ENCODE measurements at regions not wholly inside any gene's neighbourhood (a gene's known extent, or its start where the extent isn't known, plus 50 kb on each side); places are given as distances from the start of the nearest gene placed in this dataset.

DNA sequence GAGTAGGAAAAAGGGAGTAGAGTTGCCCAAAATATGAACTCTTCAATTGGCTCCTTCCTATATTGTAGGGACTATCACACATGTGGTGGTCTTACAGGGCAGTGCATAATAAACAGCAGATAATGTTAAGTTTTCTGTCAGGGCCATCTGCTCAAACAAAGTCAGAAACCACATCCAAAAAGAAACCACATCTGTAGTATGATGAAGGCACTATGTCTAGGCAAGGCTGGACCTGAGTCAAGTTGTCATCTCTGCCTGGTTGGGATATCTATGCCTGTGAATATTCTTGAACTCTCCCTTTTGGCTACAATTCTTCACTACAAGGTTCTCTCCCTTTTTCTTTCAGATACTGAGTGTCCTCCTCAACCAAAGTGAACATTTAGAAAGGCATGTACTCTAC, 109.4 kb upstream of the C1GALT1C1 start:
- H3K27ac Mint-ChIP-seq, result no peak overlapping the region
- no peaks in the 10 kb centered on the region for H3K4me1 Mint-ChIP-seq (ENCODE audit: unreplicated experiment)
- TF ChIP-seq, protein P1, sequence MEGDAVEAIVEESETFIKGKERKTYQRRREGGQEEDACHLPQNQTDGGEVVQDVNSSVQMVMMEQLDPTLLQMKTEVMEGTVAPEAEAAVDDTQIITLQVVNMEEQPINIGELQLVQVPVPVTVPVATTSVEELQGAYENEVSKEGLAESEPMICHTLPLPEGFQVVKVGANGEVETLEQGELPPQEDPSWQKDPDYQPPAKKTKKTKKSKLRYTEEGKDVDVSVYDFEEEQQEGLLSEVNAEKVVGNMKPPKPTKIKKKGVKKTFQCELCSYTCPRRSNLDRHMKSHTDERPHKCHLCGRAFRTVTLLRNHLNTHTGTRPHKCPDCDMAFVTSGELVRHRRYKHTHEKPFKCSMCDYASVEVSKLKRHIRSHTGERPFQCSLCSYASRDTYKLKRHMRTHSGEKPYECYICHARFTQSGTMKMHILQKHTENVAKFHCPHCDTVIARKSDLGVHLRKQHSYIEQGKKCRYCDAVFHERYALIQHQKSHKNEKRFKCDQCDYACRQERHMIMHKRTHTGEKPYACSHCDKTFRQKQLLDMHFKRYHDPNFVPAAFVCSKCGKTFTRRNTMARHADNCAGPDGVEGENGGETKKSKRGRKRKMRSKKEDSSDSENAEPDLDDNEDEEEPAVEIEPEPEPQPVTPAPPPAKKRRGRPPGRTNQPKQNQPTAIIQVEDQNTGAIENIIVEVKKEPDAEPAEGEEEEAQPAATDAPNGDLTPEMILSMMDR (conservative IDR thresholded peaks at IDR 0.05), result no peak
- no peaks in the 10 kb centered on the region for H3K9me3 Mint-ChIP-seq
- H3K4me3 Mint-ChIP-seq, result no peak overlapping the region
- H3K36me3 Mint-ChIP-seq, result no peaks in the 10 kb centered on the region
- DNase-seq (ENCODE audit: extremely low spot score, unreplicated experiment), result no peak
- no peaks in the 10 kb centered on the region for H3K27me3 Mint-ChIP-seq

DNA sequence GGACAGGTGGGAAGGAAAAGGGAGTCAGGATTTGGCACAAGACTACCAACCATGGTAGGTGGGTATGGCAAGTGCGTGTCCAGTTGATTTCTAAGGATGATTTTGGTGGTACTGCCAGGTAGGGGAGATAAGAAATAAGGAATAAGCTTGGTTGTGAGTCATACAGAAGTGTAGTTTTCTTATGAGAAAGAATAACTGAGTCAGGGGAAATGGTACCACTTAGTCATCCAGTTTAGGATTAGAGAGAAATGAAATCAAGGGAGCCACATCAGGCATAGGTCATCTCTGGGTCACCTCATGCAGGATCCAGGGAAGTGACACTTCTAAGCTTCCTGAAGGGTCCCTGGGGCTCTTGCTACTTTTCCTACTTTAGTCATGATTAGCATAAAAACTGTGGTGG, 107.1 kb upstream of the C1GALT1C1 start:
- no peaks in the 10 kb centered on the region for H3K9me3 Mint-ChIP-seq
- no peak overlapping the region for H3K27ac Mint-ChIP-seq
- no peaks in the 10 kb centered on the region for H3K36me3 Mint-ChIP-seq
- TF ChIP-seq, protein P1 (conservative IDR thresholded peaks at IDR 0.05), result no peak
- no peaks in the 10 kb centered on the region for H3K4me1 Mint-ChIP-seq (ENCODE audit: unreplicated experiment)
- DNase-seq (ENCODE audit: extremely low spot score, unreplicated experiment), result no peak
- H3K4me3 Mint-ChIP-seq, result no peak overlapping the region
- no peaks in the 10 kb centered on the region for H3K27me3 Mint-ChIP-seq

DNA sequence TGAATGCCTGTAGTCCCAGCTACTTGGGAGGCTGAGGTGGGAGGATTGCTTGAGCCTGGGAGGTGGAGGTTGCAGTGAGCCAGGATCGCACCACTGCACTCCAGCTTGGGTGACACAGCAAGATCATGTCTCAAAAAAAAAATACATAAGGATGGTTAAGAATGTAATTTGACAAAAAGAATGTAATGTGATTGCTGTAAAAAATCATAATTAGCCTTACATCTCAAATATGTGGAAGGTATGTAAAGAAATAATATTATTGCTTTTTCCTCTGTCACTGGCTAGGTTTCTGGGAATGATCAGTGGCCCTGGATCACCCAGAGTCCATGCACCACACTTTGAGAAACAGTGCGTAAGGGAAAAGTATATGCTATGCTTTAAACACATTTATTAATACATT, 106.1 kb upstream of the C1GALT1C1 start:
- Mint-ChIP-seq H3K9me3 (no peaks in the 10 kb centered on the region), H3K4me1 (ENCODE audit: unreplicated experiment) (no peaks in the 10 kb centered on the region), H3K27ac (no peak overlapping the region), H3K36me3 (no peaks in the 10 kb centered on the region), H3K27me3 (no peaks in the 10 kb centered on the region), H3K4me3 (no peak overlapping the region)
- DNase-seq (ENCODE audit: extremely low spot score, unreplicated experiment), result no peak
- TF ChIP-seq, protein P1 (conservative IDR thresholded peaks at IDR 0.05), result no peak

GRCh38 chrX:120732879-120733278, 103.0 kb upstream of the C1GALT1C1 start:
- Mint-ChIP-seq H3K9me3 (no peaks in the 10 kb centered on the region), H3K27ac (no peak overlapping the region), H3K4me3 (no peak overlapping the region), H3K36me3 (no peaks in the 10 kb centered on the region), H3K4me1 (ENCODE audit: unreplicated experiment) (no peaks in the 10 kb centered on the region), H3K27me3 (no peaks in the 10 kb centered on the region)
- TF ChIP-seq, protein P1 (conservative IDR thresholded peaks at IDR 0.05), result no peak
- no peak for DNase-seq (ENCODE audit: extremely low spot score, unreplicated experiment)

DNA sequence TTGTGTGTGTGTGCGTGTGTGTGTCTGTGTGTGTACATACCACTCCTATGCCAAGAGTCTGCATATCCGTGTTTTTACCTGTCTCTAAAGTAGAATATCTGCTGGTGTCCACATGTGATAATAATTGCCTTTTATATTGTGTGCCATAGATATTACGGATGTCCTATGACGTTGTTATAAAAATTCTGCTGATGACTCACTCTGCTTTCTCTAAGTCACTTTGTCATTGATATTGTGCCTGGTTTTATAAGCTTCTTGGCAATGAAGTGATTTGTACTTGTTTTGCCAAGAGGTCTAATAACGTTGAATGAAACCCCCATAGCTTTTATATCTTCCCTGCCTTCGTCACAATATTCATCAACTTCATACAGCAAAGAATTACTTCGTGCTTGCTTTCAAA, 102.6 kb upstream of the C1GALT1C1 start:
- no peaks in the 10 kb centered on the region for H3K4me1 Mint-ChIP-seq (ENCODE audit: unreplicated experiment)
- H3K9me3 Mint-ChIP-seq, result no peaks in the 10 kb centered on the region

More for the DNA sequence above, 102.6 kb upstream of the C1GALT1C1 start:
- Mint-ChIP-seq H3K27ac (no peak overlapping the region), H3K4me3 (no peak overlapping the region), H3K27me3 (no peaks in the 10 kb centered on the region), H3K36me3 (no peaks in the 10 kb centered on the region)
- TF ChIP-seq, protein P1 (conservative IDR thresholded peaks at IDR 0.05), result no peak
- DNase-seq (ENCODE audit: extremely low spot score, unreplicated experiment), result no peak

Measured in type B pancreatic cell (in vitro differentiated cells).